ENCODE measurements at regions not wholly inside any gene's neighbourhood (a gene's known extent, or its start where the extent isn't known, plus 50 kb on each side); places are given as distances from the start of the nearest gene placed in this dataset.
"Not testable (repeated sequence)": the region's sequence is repeated elsewhere in the genome, so short reads cannot be mapped to it uniquely, and the experiment has no call there.

- no peaks in the 10 kb centered on the region for H3K9me3 ChIP-seq (ENCODE audit: low read depth)
- Mint-ChIP-seq H3K27ac (no peak overlapping the region), H3K9me3 (no peaks in the 10 kb centered on the region), H3K4me3 (no peak overlapping the region), H3K27me3 (ENCODE audit: insufficient read depth, low read depth) (no peaks in the 10 kb centered on the region), H3K36me3 (no peaks in the 10 kb centered on the region), H3K4me1 (no peaks in the 10 kb centered on the region)
- no peaks in the 10 kb centered on the region for H3F3A ChIP-seq (ENCODE audit: low read depth)
- no peaks in the 10 kb centered on the region for H3K36me3 ChIP-seq
- H3K4me1 ChIP-seq = no peaks in the 10 kb centered on the region
- DNase-seq (ENCODE audit: low spot score) = no peak
- no peaks in the 10 kb centered on the region for H3K27me3 ChIP-seq
- no peak for TF ChIP-seq EZH2 (IDR thresholded peaks at IDR 0.05)
- TF ChIP-seq EZH2phosphoT487 (IDR thresholded peaks at IDR 0.05) = no peak
- TF ChIP-seq CTCF (IDR thresholded peaks at IDR 0.05) = no peak
- no peak overlapping the region for H3K27ac ChIP-seq
- no peaks in the 10 kb centered on the region for H3K79me2 ChIP-seq (ENCODE audit: low read depth)
- no peak overlapping the region for H2AFZ ChIP-seq (replicated peaks)
- no peak overlapping the region for H3K9ac ChIP-seq
- H3K4me3 ChIP-seq = no peak overlapping the region
- no peaks in the 10 kb centered on the region for H4K20me1 ChIP-seq (ENCODE audit: low read depth)
- no peak overlapping the region for H3K4me2 ChIP-seq
Measured at GRCh38 chr3:158026236-158026635, 80.0 kb downstream of the SHOX2 start.

GRCh38 chr3:158019897-158020296 lies 86.3 kb downstream of the SHOX2 start:
- H3K4me1 ChIP-seq; H3K4me1 Mint-ChIP-seq; H3K36me3 ChIP-seq; H3K27me3 Mint-ChIP-seq (ENCODE audit: insufficient read depth, low read depth); H3K9me3 Mint-ChIP-seq; H2AFZ ChIP-seq (replicated peaks); H3K4me3 Mint-ChIP-seq; H3K36me3 Mint-ChIP-seq; H3K27ac ChIP-seq; H3K9me3 ChIP-seq (ENCODE audit: low read depth); H3K79me2 ChIP-seq (ENCODE audit: low read depth); H3F3A ChIP-seq (ENCODE audit: low read depth); H4K20me1 ChIP-seq (ENCODE audit: low read depth); H3K4me2 ChIP-seq; H3K27me3 ChIP-seq; DNase-seq (ENCODE audit: low spot score); H3K9ac ChIP-seq; H3K27ac Mint-ChIP-seq; H3K4me3 ChIP-seq: not testable (repeated sequence)

DNA sequence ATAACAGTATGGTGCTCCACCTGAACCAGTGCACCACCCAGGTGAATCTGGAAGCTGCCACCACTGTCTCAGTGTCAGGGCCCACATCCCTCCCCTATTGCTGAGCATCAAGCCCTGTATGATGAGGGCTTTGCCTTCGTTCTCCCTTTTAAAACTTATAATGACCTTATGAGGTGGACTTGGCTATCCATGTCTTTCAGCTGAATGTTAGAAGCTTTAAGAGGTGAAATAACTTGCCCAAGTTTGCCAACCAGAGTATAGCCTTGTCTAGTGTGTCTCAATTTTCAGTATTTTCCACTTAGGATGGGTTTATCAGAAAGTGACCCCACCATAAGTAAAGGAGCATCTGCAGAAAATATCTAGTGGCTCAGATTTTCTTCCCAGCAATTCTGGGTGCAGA lies 87.8 kb downstream of the SHOX2 start:
- H3F3A ChIP-seq (ENCODE audit: low read depth) = no peaks in the 10 kb centered on the region
- no peaks in the 10 kb centered on the region for H3K9me3 ChIP-seq (ENCODE audit: low read depth)
- no peak for DNase-seq (ENCODE audit: low spot score)
- H3K27me3 ChIP-seq = no peaks in the 10 kb centered on the region
- no peaks in the 10 kb centered on the region for H3K27me3 Mint-ChIP-seq (ENCODE audit: insufficient read depth, low read depth)
- no peak overlapping the region for H3K27ac ChIP-seq
- no peak overlapping the region for H3K4me3 Mint-ChIP-seq
- no peaks in the 10 kb centered on the region for H3K36me3 ChIP-seq
- H4K20me1 ChIP-seq (ENCODE audit: low read depth) = no peaks in the 10 kb centered on the region
- peaks cover 2% of the 10 kb centered on the region for H3K9me3 Mint-ChIP-seq
- no peak overlapping the region for H3K4me2 ChIP-seq
- no peak overlapping the region for H3K4me3 ChIP-seq
- no peaks in the 10 kb centered on the region for H3K4me1 Mint-ChIP-seq
- H3K9ac ChIP-seq = no peak overlapping the region
- TF ChIP-seq EZH2 (IDR thresholded peaks at IDR 0.05) = no peak
- TF ChIP-seq EZH2phosphoT487 (IDR thresholded peaks at IDR 0.05) = no peak
- no peak for TF ChIP-seq CTCF (IDR thresholded peaks at IDR 0.05)
- no peaks in the 10 kb centered on the region for H3K79me2 ChIP-seq (ENCODE audit: low read depth)
- H3K4me1 ChIP-seq = no peaks in the 10 kb centered on the region
- H3K36me3 Mint-ChIP-seq = no peaks in the 10 kb centered on the region
- H3K27ac Mint-ChIP-seq = no peak overlapping the region
- no peak overlapping the region for H2AFZ ChIP-seq (replicated peaks)

DNA sequence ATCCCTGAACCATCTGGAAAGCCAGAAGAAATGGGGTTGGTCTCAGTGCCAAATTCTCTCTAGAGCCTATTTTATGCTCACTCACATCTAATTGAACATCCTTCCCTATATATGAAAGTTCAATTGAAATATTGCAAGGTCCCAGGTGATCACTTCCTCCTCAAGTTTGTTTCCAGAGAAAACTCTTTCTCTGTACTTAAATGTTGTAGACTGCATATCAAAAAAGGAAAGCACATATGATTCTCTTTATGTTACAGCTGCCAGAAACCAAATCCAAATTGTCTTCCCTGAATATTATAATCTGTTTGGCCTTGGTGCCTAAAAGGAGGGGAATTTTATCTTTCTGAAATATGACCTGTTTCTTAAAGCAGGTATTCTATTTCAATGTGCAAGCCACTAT lies 93.3 kb downstream of the SHOX2 start:
- TF ChIP-seq EZH2phosphoT487 (IDR thresholded peaks at IDR 0.05) (no peak), EZH2 (IDR thresholded peaks at IDR 0.05) (no peak), CTCF (IDR thresholded peaks at IDR 0.05) (no peak)
- Histone ChIP-seq H3K36me3 (no peaks in the 10 kb centered on the region), H3K4me2 (no peak overlapping the region), H4K20me1 (ENCODE audit: low read depth) (no peaks in the 10 kb centered on the region), H3K27ac (no peak overlapping the region), H3K4me1 (no peaks in the 10 kb centered on the region), H3K9ac (no peak overlapping the region), H3K79me2 (ENCODE audit: low read depth) (no peaks in the 10 kb centered on the region), H2AFZ (replicated peaks) (no peak overlapping the region), H3K4me3 (no peak overlapping the region), H3F3A (ENCODE audit: low read depth) (no peaks in the 10 kb centered on the region), H3K9me3 (ENCODE audit: low read depth) (no peaks in the 10 kb centered on the region), H3K27me3 (no peaks in the 10 kb centered on the region)
- no peaks in the 10 kb centered on the region for H3K4me1 Mint-ChIP-seq
- H3K36me3 Mint-ChIP-seq = no peaks in the 10 kb centered on the region
- H3K9me3 Mint-ChIP-seq = peaks cover 12% of the 10 kb centered on the region
- no peak overlapping the region for H3K4me3 Mint-ChIP-seq
- H3K27me3 Mint-ChIP-seq (ENCODE audit: insufficient read depth, low read depth) = peaks cover 2% of the 10 kb centered on the region
- DNase-seq (ENCODE audit: low spot score) = no peak
- H3K27ac Mint-ChIP-seq = no peak overlapping the region

All from neural progenitor cell (in vitro differentiated cells).